GM23338 (cell line): ENCODE measurements at regions not wholly inside any gene's neighbourhood (a gene's known extent, or its start where the extent isn't known, plus 50 kb on each side); places are given as distances from the start of the nearest gene placed in this dataset.
A peak's percentile ranks its signal among the peaks of the same experiment; 100 is the strongest.

Experiments used
- ATAC-seq: fragments of 200-7000 bp; cut with Tn5 transposase; 3 replicates; pipeline ENCODE4 v1.9.1; 2020
- DNase-seq: peaks from one replicate; pipeline ENCODE4 v3.0.0-alpha.2; 2015; ENCODE audit warnings: low spot score
- H2AFZ ChIP-seq: fragments of 200-600 bp; sonication (generic); 2 replicates; pipeline ENCODE4 v1.8.0; 2016; ENCODE audit warnings: antibody characterized with exemption, mild to moderate bottlenecking, moderate library complexity
- H3F3A ChIP-seq: fragments of 200-600 bp; sonication (generic); replicated peaks from 2 replicates; pipeline ENCODE4 v1.8.0; 2017; ENCODE audit warnings: antibody characterized with exemption, mixed run types, low read depth
- H3K27ac ChIP-seq: fragments of 200-600 bp; sonication (generic); 2 replicates; pipeline ENCODE4 v1.6.1; 2016; ENCODE audit warnings: low read depth
- H3K27me3 ChIP-seq: fragments of 200-600 bp; sonication (generic); 2 replicates; pipeline ENCODE4 v1.8.0; 2016; ENCODE audit warnings: mild to moderate bottlenecking, mixed run types, moderate library complexity; ENCODE audit not compliant: insufficient read depth
- H3K36me3 ChIP-seq: fragments of 200-600 bp; sonication (generic); 2 replicates; pipeline ENCODE4 v1.8.0; 2016; ENCODE audit warnings: mild to moderate bottlenecking; ENCODE audit not compliant: insufficient read depth
- H3K4me1 ChIP-seq: fragments of 200-600 bp; sonication (generic); 2 replicates; pipeline ENCODE4 v1.8.0; 2016; ENCODE audit warnings: mild to moderate bottlenecking, moderate library complexity; ENCODE audit not compliant: insufficient read depth
- H3K4me2 ChIP-seq: fragments of 200-600 bp; sonication (generic); 2 replicates; pipeline ENCODE4 v1.7.1; 2017; ENCODE audit warnings: mixed run types
- H3K4me3 ChIP-seq: fragments of 200-600 bp; sonication (generic); 2 replicates; pipeline ENCODE4 v1.6.1; 2016; ENCODE audit warnings: mixed run types
- H3K79me2 ChIP-seq: fragments of 200-600 bp; sonication (generic); replicated peaks from 2 replicates; pipeline ENCODE4 v1.8.0; 2017; ENCODE audit warnings: mild to moderate bottlenecking; ENCODE audit not compliant: insufficient read depth
- H3K9me2 ChIP-seq: fragments of 200-600 bp; sonication (generic); 2 replicates; pipeline ENCODE4 v1.8.0; 2017; ENCODE audit not compliant: insufficient read depth
- H4K20me1 ChIP-seq: fragments of 200-600 bp; sonication (generic); replicated peaks from 2 replicates; pipeline ENCODE4 v1.8.0; 2017; ENCODE audit warnings: mild to moderate bottlenecking; ENCODE audit not compliant: insufficient read depth
- H3K27ac Mint-ChIP-seq: 2 replicates; pipeline ENCODE4 v1.8.0; 2020; ENCODE audit warnings: inconsistent platforms, mild to moderate bottlenecking, moderate library complexity, mixed read lengths
- H3K27me3 Mint-ChIP-seq: 3 replicates; pipeline ENCODE4 v1.8.0; 2022; ENCODE audit warnings: low read depth, mild to moderate bottlenecking, moderate library complexity, mixed read lengths, inconsistent platforms; ENCODE audit not compliant: insufficient read depth, poor library complexity
- H3K36me3 Mint-ChIP-seq: 3 replicates; pipeline ENCODE4 v1.8.0; 2021; ENCODE audit warnings: low read depth, mild to moderate bottlenecking, inconsistent platforms, moderate library complexity, mixed read lengths
- H3K4me1 Mint-ChIP-seq: 3 replicates; pipeline ENCODE4 v1.8.0; 2020; ENCODE audit warnings: mild to moderate bottlenecking, inconsistent platforms, mixed read lengths
- H3K4me3 Mint-ChIP-seq: 3 replicates; pipeline ENCODE4 v1.8.0; 2021; ENCODE audit warnings: moderate library complexity, mild to moderate bottlenecking, inconsistent platforms, mixed read lengths
- H3K9me3 Mint-ChIP-seq: 3 replicates; pipeline ENCODE4 v1.8.0; 2020; ENCODE audit warnings: moderate library complexity, mild to moderate bottlenecking, inconsistent platforms, mixed read lengths
- EZH2 ChIP-seq: fragments of 200-600 bp; sonication (generic); IDR thresholded peaks from one replicate; pipeline ENCODE4 v1.8.0; 2017; ENCODE audit warnings: antibody characterized with exemption, mild to moderate bottlenecking, low read depth; ENCODE audit not compliant: unreplicated experiment
- EZH2phosphoT487 ChIP-seq: fragments of 200-600 bp; sonication (generic); IDR thresholded peaks from one replicate; pipeline ENCODE4 v1.8.1; 2018; ENCODE audit warnings: antibody characterized with exemption; ENCODE audit not compliant: unreplicated experiment
- JUNB ChIP-seq: IDR thresholded peaks from one replicate; pipeline ENCODE4 v1.6.1; 2016; ENCODE audit warnings: antibody characterized with exemption; ENCODE audit not compliant: unreplicated experiment
- POLR2AphosphoS5 ChIP-seq: IDR thresholded peaks from 2 replicates; pipeline ENCODE4 v1.6.1; 2016; ENCODE audit warnings: antibody characterized with exemption, low read depth
- ZNF331 ChIP-seq: fragments of 250-450 bp; sonication (Bioruptor Pico); IDR thresholded peaks from 2 replicates; pipeline ENCODE4 v1.5.0; 2020; ENCODE audit warnings: low read depth, mild to moderate bottlenecking, moderate library complexity
- TF ChIP-seq, protein P1 (sequence below): IDR thresholded peaks from 2 replicates; pipeline ENCODE4 v1.6.1; 2016; ENCODE audit warnings: antibody characterized with exemption
- TF ChIP-seq, protein P2 (sequence below): IDR thresholded peaks from one replicate; pipeline ENCODE4 v1.6.1; 2018; ENCODE audit warnings: antibody characterized with exemption; ENCODE audit not compliant: unreplicated experiment
- TF ChIP-seq, protein P3 (sequence below), 2 experiments: fragments of 200-600 bp in 1 of 2; sonication (generic) in 1 of 2; conservative IDR thresholded peaks; 2 replicates each; pipeline versions ENCODE4 v1.5.1 to v1.6.1; 2016 to 2017; ENCODE audit warnings: antibody characterized with exemption in 2 of 2, low read depth in 2 of 2, mild to moderate bottlenecking in 2 of 2, moderate library complexity in 1 of 2

DNA sequence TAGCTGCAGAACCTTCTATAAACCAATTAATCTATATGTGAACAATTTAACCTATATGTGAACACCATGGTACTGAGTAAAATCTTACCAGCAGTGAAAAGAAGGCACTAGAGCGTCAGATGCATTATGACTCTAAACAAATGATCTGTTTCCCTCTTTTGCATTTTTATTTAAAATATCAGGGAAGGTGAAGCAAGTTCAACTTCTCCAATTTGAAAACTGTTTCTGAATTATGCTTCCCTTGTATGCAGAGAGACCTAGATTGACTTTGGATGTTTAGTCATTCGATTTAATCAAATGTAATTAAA is 80.9 kb downstream of the DAD1 start:
- DNase-seq (no peak), ATAC-seq (no peak)
- Histone ChIP-seq H3K36me3 (no peaks in the 10 kb centered on the region), H3K9me2 (0 out of 2 replicates have a peak, but pooled peaks cover 7% of the 10 kb centered on the region), H3K79me2 (no peaks in the 10 kb centered on the region), H3K4me1 (peaks cover 26% of the 10 kb centered on the region), H3K4me3 (no peak overlapping the region), H4K20me1 (no peaks in the 10 kb centered on the region), H3K27me3 (no peaks in the 10 kb centered on the region), H3F3A (no peaks in the 10 kb centered on the region), H3K27ac (no peak overlapping the region), H2AFZ (0 out of 2 replicates have a peak overlapping the region, but pooled peaks have one; percentile 85), H3K4me2 (no peak overlapping the region)
- Mint-ChIP-seq H3K4me3 (no peak overlapping the region), H3K4me1 (peaks cover 40% of the 10 kb centered on the region), H3K27me3 (peaks cover 2% of the 10 kb centered on the region), H3K27ac (no peak overlapping the region), H3K36me3 (no peaks in the 10 kb centered on the region), H3K9me3 (no peaks in the 10 kb centered on the region)
- TF ChIP-seq JUNB (no peak), EZH2 (no peak), POLR2AphosphoS5 (no peak)
- TF ChIP-seq, protein P1, sequence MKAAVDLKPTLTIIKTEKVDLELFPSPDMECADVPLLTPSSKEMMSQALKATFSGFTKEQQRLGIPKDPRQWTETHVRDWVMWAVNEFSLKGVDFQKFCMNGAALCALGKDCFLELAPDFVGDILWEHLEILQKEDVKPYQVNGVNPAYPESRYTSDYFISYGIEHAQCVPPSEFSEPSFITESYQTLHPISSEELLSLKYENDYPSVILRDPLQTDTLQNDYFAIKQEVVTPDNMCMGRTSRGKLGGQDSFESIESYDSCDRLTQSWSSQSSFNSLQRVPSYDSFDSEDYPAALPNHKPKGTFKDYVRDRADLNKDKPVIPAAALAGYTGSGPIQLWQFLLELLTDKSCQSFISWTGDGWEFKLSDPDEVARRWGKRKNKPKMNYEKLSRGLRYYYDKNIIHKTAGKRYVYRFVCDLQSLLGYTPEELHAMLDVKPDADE: no peak
- TF ChIP-seq, protein P2, sequence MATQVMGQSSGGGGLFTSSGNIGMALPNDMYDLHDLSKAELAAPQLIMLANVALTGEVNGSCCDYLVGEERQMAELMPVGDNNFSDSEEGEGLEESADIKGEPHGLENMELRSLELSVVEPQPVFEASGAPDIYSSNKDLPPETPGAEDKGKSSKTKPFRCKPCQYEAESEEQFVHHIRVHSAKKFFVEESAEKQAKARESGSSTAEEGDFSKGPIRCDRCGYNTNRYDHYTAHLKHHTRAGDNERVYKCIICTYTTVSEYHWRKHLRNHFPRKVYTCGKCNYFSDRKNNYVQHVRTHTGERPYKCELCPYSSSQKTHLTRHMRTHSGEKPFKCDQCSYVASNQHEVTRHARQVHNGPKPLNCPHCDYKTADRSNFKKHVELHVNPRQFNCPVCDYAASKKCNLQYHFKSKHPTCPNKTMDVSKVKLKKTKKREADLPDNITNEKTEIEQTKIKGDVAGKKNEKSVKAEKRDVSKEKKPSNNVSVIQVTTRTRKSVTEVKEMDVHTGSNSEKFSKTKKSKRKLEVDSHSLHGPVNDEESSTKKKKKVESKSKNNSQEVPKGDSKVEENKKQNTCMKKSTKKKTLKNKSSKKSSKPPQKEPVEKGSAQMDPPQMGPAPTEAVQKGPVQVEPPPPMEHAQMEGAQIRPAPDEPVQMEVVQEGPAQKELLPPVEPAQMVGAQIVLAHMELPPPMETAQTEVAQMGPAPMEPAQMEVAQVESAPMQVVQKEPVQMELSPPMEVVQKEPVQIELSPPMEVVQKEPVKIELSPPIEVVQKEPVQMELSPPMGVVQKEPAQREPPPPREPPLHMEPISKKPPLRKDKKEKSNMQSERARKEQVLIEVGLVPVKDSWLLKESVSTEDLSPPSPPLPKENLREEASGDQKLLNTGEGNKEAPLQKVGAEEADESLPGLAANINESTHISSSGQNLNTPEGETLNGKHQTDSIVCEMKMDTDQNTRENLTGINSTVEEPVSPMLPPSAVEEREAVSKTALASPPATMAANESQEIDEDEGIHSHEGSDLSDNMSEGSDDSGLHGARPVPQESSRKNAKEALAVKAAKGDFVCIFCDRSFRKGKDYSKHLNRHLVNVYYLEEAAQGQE: no peak

DNA sequence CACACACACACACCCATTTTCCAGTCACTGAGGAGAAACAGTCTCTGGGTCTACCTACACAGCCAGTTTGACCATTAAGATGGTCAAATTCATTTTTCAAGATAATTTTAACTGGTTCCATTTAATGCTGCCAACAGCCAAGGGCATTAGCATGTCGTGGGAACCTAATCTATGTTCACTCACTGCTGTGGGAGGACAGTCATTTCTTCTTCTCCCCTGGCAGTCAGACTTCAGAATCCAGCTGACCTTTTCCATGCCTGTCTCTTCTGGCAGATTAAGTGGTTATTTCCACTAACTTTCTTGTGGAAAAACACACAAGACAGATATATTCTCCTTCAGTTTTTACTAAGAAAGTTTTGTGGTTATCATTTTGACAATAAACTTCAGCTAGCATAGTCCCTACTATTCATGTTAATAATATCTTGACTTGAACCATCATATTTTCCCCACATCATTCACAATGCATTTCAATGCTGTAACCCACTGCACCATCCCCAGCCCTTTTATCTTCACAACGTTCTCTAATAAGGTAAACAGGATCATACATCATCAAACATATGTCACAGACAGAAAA is 82.2 kb downstream of the DAD1 start:
- 0 out of 2 replicates have a peak, but pooled peaks cover under 1% of the 10 kb centered on the region for H3K9me2 ChIP-seq
- no peak overlapping the region for H2AFZ ChIP-seq
- H3K27ac Mint-ChIP-seq: no peak overlapping the region
- peaks cover 40% of the 10 kb centered on the region for H3K4me1 Mint-ChIP-seq
- H3K79me2 ChIP-seq: no peaks in the 10 kb centered on the region
- no peaks in the 10 kb centered on the region for H3K9me3 Mint-ChIP-seq
- H3K27me3 ChIP-seq: no peaks in the 10 kb centered on the region
- no peaks in the 10 kb centered on the region for H4K20me1 ChIP-seq
- H3K4me2 ChIP-seq: no peak overlapping the region
- H3K27me3 Mint-ChIP-seq: peaks cover 2% of the 10 kb centered on the region
- no peak overlapping the region for H3K27ac ChIP-seq
- no peak for DNase-seq
- H3K4me3 Mint-ChIP-seq: no peak overlapping the region
- H3F3A ChIP-seq: no peaks in the 10 kb centered on the region
- no peaks in the 10 kb centered on the region for H3K36me3 ChIP-seq
- ATAC-seq: no peak
- H3K4me1 ChIP-seq: peaks cover 26% of the 10 kb centered on the region
- H3K36me3 Mint-ChIP-seq: no peaks in the 10 kb centered on the region
- H3K4me3 ChIP-seq: no peak overlapping the region
- TF ChIP-seq, protein P3, sequence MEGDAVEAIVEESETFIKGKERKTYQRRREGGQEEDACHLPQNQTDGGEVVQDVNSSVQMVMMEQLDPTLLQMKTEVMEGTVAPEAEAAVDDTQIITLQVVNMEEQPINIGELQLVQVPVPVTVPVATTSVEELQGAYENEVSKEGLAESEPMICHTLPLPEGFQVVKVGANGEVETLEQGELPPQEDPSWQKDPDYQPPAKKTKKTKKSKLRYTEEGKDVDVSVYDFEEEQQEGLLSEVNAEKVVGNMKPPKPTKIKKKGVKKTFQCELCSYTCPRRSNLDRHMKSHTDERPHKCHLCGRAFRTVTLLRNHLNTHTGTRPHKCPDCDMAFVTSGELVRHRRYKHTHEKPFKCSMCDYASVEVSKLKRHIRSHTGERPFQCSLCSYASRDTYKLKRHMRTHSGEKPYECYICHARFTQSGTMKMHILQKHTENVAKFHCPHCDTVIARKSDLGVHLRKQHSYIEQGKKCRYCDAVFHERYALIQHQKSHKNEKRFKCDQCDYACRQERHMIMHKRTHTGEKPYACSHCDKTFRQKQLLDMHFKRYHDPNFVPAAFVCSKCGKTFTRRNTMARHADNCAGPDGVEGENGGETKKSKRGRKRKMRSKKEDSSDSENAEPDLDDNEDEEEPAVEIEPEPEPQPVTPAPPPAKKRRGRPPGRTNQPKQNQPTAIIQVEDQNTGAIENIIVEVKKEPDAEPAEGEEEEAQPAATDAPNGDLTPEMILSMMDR (conservative IDR thresholded peaks at IDR 0.05; ENCODE audit: low read depth in 2 of 2): no peak
- TF ChIP-seq EZH2: no peak
- TF ChIP-seq, protein P1: no peak
- TF ChIP-seq EZH2phosphoT487: no peak
- TF ChIP-seq POLR2AphosphoS5: no peak
- TF ChIP-seq ZNF331 (CRISPR knock-in tag): no peak
